Body of pancreas (tissue), 4 donors: ENCODE measurements at regions not wholly inside any gene's neighbourhood (a gene's known extent, or its start where the extent isn't known, plus 50 kb on each side); places are given as distances from the start of the nearest gene placed in this dataset.

Experiments used
- POLR2A ChIP-seq, 3 donors: fragments of 450-650 bp; IDR thresholded peaks; one replicate each; pipeline ENCODE4 v1.6.1; 2016; ENCODE audit warnings: antibody characterized with exemption in 3 of 3, mild to moderate bottlenecking in 2 of 3
- TF ChIP-seq, protein P1 (sequence below), 7 experiments: fragments of 450-650 bp in 4 of 7; fragments of 200-600 bp in 3 of 7; sonication (generic) in 3 of 7; IDR thresholded peaks; one replicate each; pipeline ENCODE4 v1.5.1; 2016 to 2019; ENCODE audit warnings: antibody characterized with exemption in 7 of 7

DNA sequence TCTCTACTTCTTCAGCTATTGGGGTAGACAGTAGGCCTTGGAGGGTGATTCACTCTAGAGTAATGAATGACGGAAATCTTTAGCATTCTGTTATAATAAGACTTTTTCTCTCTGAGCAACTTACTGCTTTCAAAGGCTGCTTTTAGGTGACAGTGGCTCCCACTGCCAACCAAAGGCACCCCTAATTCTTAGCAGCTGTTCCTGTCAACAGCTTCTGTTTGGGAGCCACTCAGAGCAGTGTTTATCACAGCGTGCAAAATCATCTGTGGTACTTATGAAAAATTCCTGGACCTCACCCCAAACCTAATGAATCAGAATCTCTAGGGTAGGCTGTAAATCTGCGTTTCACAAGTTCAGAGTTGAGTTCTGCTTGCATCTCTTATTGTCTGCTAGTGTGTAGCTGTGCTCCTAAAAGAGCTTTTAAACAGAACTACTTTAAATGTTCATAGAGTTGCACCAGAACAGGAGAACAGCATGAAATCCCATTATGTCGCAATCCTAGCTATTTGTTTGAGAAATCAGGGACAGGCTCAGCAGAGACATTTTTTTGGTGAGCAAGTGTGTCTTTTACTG lies 52.8 kb upstream of the POU4F2 start:
- TF ChIP-seq POLR2A (IDR thresholded peaks at IDR 0.05): no peak
- TF ChIP-seq, protein P1, sequence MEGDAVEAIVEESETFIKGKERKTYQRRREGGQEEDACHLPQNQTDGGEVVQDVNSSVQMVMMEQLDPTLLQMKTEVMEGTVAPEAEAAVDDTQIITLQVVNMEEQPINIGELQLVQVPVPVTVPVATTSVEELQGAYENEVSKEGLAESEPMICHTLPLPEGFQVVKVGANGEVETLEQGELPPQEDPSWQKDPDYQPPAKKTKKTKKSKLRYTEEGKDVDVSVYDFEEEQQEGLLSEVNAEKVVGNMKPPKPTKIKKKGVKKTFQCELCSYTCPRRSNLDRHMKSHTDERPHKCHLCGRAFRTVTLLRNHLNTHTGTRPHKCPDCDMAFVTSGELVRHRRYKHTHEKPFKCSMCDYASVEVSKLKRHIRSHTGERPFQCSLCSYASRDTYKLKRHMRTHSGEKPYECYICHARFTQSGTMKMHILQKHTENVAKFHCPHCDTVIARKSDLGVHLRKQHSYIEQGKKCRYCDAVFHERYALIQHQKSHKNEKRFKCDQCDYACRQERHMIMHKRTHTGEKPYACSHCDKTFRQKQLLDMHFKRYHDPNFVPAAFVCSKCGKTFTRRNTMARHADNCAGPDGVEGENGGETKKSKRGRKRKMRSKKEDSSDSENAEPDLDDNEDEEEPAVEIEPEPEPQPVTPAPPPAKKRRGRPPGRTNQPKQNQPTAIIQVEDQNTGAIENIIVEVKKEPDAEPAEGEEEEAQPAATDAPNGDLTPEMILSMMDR (IDR thresholded peaks at IDR 0.05): no peak
